ENCODE measurements at regions not wholly inside any gene's neighbourhood (a gene's known extent, or its start where the extent isn't known, plus 50 kb on each side); places are given as distances from the start of the nearest gene placed in this dataset.

DNA sequence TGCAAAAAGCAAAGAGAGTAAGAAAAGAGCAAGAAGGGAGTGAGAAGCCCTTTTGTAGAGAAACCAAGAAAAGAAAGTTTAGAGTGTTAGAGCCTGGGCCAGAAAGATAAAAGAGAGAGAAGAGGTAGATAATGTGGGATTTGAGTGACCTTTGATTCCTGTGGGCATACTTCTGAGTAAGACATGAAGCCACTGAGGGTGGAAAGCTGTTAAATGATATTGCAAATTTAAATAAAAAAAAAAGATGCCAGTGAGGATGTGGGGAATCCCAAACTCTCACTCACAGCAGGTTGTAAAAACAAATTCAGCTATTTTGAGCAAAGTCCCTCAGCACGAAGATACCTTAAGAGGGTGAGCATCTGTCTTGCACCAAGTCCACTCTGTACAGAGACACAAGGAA lies 59.4 kb upstream of the TOP3B start:
- WGBS, 2 donors, result 57 to 66% methylated on average over 1 of the region's 1 CpG
- no peak overlapping the region for H3K4me3 ChIP-seq (ENCODE audit: low read depth, poor library complexity, severe bottlenecking)
- intact Hi-C loops (cut with DNase I; ENCODE audit: low total_unique reads), result no loop called here
- DNase-seq (ENCODE audit: low spot score in 2 of 2), result no peak
- no peak for TF ChIP-seq CTCF (IDR thresholded peaks at IDR 0.05)
- no peak for TF ChIP-seq POLR2A (IDR thresholded peaks at IDR 0.05)

DNA sequence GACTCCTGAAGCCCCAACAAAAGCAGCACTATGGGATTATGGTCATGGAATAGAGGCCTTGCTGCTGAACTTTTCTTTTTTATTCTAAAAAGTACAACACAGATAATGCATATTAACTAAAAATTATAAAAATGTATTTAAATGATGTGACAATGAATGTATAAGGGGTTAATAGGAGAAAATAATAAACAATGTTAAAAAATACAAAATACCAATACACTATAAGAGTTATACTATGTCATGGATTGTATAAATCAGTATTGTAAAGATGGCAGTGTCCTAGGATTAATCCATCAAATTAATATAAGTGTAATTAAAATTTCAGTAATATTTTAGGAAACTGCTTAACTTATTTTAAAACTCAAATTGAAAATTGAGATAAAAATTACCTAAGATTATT lies 58.3 kb upstream of the TOP3B start:
- H3K4me3 ChIP-seq (ENCODE audit: low read depth, poor library complexity, severe bottlenecking), result no peak overlapping the region
- TF ChIP-seq CTCF (IDR thresholded peaks at IDR 0.05) (no peak), POLR2A (IDR thresholded peaks at IDR 0.05) (no peak)
- intact Hi-C loops (cut with DNase I; ENCODE audit: low total_unique reads), result no loop called here
- DNase-seq (ENCODE audit: low spot score in 2 of 2), result no peak

DNA sequence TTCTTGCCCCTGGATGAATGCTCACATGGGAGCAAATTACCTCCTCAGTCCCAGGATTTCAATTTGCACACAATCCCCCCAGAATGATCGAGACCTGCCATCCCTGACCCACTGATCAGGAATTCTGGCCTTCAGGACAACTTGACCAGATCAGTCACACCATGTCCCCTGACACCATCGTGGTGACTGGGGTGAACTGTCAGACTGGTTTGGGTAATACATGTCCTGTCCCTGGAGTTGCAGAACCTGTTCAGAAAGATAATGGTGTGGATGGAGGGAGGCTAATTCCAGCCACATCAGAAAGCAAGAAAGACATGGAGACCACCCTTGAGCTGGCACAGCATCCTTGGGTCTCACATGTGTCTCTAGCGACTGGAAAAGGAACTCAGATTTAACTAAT lies 57.9 kb upstream of the TOP3B start:
- 68 to 77% methylated on average over 3 of the region's 3 CpGs for WGBS, 2 donors
- intact Hi-C loops (cut with DNase I; ENCODE audit: low total_unique reads), result no loop called here

DNA sequence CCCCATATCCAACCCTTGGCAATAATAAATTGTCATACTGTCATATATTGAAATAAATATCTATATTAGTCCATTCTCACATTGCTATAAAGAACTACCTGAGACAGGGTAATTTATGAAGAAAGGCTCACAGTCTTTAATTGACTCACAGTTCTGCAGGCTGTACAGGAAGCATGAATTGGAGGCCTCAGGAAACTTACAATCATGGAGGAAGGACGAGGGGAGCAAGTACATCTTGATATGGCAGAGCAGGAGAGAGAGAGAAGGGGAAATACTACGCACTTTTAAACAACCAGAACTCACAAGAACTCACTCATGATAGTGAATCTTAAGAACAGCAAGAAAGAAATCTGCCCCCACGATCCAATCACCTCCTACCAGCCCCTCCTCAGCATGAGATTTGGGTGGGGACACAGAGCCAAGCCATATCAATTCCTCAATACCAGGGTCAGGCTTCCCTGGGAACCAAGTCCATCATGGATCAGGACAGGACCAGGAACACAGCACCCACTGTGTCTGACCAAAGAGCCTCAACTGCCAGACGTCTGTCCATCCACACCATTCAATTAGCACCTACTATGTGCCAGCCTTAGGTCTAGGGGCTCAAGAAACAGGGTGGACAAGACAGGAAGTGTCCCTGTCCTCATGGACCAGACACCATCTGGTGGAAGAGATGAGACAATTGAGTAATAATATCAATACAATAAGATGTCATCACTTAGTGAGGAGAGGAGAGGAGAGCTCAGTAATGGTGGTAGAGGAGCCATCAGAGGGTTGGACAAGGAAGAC lies 56.9 kb upstream of the TOP3B start:
- WGBS, 2 donors, result 62 to 72% methylated on average over 4 of the region's 4 CpGs
- no peak for TF ChIP-seq CTCF (IDR thresholded peaks at IDR 0.05)
- no peak for TF ChIP-seq POLR2A (IDR thresholded peaks at IDR 0.05)
- intact Hi-C loops (cut with DNase I; ENCODE audit: low total_unique reads), result no loop called here
- H3K4me3 ChIP-seq (ENCODE audit: low read depth, poor library complexity, severe bottlenecking), result no peak overlapping the region
- DNase-seq (ENCODE audit: low spot score in 2 of 2), result no peak

More for the DNA sequence above, 57.9 kb upstream of the TOP3B start:
- H3K4me3 ChIP-seq (ENCODE audit: low read depth, poor library complexity, severe bottlenecking), result no peak overlapping the region
- no peak for TF ChIP-seq POLR2A (IDR thresholded peaks at IDR 0.05)
- no peak for TF ChIP-seq CTCF (IDR thresholded peaks at IDR 0.05)
- no peak for DNase-seq (ENCODE audit: low spot score in 2 of 2)

DNA sequence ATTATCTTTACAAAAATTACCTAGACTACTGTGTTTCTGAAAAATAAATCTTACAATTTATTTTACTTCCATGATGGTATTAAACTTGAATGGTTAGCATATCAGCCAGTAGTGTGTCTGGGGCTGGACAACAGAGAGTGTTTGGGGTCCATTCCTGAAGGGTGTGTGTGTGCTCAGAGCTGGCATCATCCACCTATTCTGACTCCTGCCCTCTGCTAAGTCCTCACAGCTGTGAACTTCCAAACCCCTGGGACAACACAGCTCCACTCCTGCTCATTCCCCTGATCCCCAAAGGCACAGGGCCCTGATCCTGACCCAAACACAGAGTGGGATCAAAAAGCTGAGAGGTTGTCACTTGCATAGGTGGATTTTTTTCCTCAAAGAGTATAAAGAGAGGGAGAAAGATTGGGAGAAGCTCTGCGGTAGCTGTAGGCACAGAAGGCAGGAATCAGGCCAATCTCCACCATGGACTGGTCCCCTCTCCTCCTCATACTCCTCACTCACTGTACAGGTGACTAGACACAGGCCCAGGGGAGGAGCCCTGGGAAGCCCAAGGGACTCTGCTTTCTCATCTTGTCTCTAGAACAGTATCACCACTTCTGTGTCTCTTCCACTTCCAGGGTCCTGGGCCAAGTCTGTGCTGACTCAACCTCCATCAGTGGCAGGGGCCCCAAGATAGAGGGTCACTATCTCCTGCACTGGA lies 55.7 kb upstream of the TOP3B start:
- DNase-seq (ENCODE audit: low spot score in 2 of 2), result no peak
- TF ChIP-seq POLR2A (IDR thresholded peaks at IDR 0.05) (no peak), CTCF (IDR thresholded peaks at IDR 0.05) (no peak)
- WGBS, 2 donors, result 100% methylated on average over 1 of the region's 1 CpG
- no peak overlapping the region for H3K4me3 ChIP-seq (ENCODE audit: low read depth, poor library complexity, severe bottlenecking)
- intact Hi-C loops (cut with DNase I; ENCODE audit: low total_unique reads), result no loop called here

Data from lower leg skin (tissue), 4 donors.